ENCODE measurements at regions not wholly inside any gene's neighbourhood (a gene's known extent, or its start where the extent isn't known, plus 50 kb on each side); places are given as distances from the start of the nearest gene placed in this dataset.

GRCh38 chr20:52814371-52814770 lies 157.8 kb upstream of the TSHZ2 start:
- peaks cover 5% of the 10 kb centered on the region for H3K9me3 Mint-ChIP-seq
- H3K27ac Mint-ChIP-seq (ENCODE audit: unreplicated experiment) = no peak overlapping the region
- no peak overlapping the region for H3K4me3 Mint-ChIP-seq
- no peak for DNase-seq (ENCODE audit: low read depth, low spot score)
- peaks cover 3% of the 10 kb centered on the region for H3K27me3 Mint-ChIP-seq (ENCODE audit: low read depth)
- TF ChIP-seq, protein P1, sequence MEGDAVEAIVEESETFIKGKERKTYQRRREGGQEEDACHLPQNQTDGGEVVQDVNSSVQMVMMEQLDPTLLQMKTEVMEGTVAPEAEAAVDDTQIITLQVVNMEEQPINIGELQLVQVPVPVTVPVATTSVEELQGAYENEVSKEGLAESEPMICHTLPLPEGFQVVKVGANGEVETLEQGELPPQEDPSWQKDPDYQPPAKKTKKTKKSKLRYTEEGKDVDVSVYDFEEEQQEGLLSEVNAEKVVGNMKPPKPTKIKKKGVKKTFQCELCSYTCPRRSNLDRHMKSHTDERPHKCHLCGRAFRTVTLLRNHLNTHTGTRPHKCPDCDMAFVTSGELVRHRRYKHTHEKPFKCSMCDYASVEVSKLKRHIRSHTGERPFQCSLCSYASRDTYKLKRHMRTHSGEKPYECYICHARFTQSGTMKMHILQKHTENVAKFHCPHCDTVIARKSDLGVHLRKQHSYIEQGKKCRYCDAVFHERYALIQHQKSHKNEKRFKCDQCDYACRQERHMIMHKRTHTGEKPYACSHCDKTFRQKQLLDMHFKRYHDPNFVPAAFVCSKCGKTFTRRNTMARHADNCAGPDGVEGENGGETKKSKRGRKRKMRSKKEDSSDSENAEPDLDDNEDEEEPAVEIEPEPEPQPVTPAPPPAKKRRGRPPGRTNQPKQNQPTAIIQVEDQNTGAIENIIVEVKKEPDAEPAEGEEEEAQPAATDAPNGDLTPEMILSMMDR (conservative IDR thresholded peaks at IDR 0.05) = no peak
- peaks cover 15% of the 10 kb centered on the region for H3K4me1 Mint-ChIP-seq
- H3K36me3 Mint-ChIP-seq (ENCODE audit: low read depth) = no peaks in the 10 kb centered on the region

DNA sequence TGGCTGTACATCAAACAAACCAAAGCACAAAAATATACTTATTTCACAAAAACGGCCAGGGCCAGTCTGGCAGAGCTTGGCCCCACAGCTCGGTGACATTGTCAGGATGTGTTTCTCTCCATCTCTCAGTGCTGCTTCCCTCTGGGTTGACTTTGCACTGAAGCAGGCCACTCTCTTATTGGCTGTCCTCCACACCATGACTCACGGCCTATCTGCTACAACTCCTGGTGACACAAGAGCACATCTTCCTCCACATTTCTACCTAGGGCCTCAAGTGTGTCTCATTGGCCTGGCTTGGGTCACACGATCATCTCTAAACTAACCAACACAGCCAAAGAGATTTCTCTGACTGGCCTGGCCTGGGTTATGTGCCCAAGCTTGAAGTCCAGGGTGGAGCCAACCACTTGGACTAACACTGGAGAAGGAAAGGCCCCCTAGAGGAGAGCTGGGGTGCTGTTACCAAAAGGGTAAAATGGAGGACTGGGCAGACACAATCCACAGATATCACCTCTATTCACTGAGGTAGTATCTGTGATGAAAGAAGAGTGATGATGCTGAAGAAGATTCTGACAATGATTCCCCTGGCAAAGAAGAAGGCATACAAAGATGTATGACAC lies 159.8 kb upstream of the TSHZ2 start:
- Mint-ChIP-seq H3K4me3 (no peak overlapping the region), H3K27me3 (ENCODE audit: low read depth) (peaks cover 3% of the 10 kb centered on the region), H3K4me1 (peaks cover 15% of the 10 kb centered on the region), H3K36me3 (ENCODE audit: low read depth) (no peaks in the 10 kb centered on the region), H3K27ac (ENCODE audit: unreplicated experiment) (no peak overlapping the region), H3K9me3 (peaks cover 5% of the 10 kb centered on the region)
- no peak for DNase-seq (ENCODE audit: low read depth, low spot score)
- TF ChIP-seq, protein P1 (conservative IDR thresholded peaks at IDR 0.05) = peak; percentile 21

DNA sequence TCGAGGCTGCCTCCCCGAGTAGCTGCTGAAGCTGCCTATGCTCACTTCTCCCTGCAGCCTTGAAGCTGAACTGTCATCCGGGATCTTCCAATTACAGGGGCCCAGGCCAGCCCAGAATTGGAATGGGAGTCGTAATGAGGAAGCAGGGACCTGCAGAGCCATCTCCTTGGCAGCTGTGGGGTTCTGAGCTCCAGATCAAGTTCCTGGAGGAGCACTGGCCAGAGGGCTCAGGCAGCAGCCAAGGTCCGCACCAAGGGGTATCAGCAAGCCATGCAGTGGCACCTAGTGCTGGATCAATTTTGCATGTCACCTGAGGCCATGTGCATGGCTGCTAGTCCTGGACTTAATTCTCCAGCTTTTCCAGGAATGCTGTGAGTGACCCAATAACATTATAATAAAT lies 163.2 kb upstream of the TSHZ2 start:
- DNase-seq (ENCODE audit: low read depth, low spot score) = no peak
- no peak overlapping the region for H3K4me3 Mint-ChIP-seq
- H3K4me1 Mint-ChIP-seq = peaks cover 15% of the 10 kb centered on the region
- TF ChIP-seq, protein P1 (conservative IDR thresholded peaks at IDR 0.05) = no peak
- no peaks in the 10 kb centered on the region for H3K36me3 Mint-ChIP-seq (ENCODE audit: low read depth)
- no peak overlapping the region for H3K27ac Mint-ChIP-seq (ENCODE audit: unreplicated experiment)
- peaks cover 5% of the 10 kb centered on the region for H3K9me3 Mint-ChIP-seq
- peaks cover 3% of the 10 kb centered on the region for H3K27me3 Mint-ChIP-seq (ENCODE audit: low read depth)

DNA sequence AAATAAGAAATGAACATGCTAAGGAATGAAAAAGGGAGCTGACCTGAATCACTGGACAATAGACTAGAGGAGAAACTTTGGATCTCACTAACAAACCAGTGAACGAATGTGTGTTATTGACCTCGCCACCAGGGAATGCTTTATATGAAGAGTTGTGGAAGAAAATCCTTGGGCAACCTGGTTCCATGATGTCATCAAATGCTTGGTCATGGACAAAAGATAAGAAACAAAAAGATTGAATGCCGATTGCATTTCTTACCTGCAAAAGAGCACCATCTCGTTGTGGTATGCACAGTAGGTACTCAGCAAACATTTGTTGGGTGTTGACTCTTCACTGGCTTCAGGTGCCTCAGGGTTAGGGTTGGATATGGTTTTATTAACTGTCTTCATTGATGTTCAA lies 165.2 kb upstream of the TSHZ2 start:
- Mint-ChIP-seq H3K9me3 (no peaks in the 10 kb centered on the region), H3K27ac (ENCODE audit: unreplicated experiment) (no peak overlapping the region), H3K4me3 (no peak overlapping the region), H3K36me3 (ENCODE audit: low read depth) (no peaks in the 10 kb centered on the region), H3K4me1 (peaks cover 8% of the 10 kb centered on the region), H3K27me3 (ENCODE audit: low read depth) (peaks cover 3% of the 10 kb centered on the region)
- TF ChIP-seq, protein P1 (conservative IDR thresholded peaks at IDR 0.05) = no peak
- no peak for DNase-seq (ENCODE audit: low read depth, low spot score)

GRCh38 chr20:52805843-52806242 lies 166.3 kb upstream of the TSHZ2 start:
- Mint-ChIP-seq H3K4me3 (no peak overlapping the region), H3K36me3 (ENCODE audit: low read depth) (no peaks in the 10 kb centered on the region), H3K27me3 (ENCODE audit: low read depth) (no peaks in the 10 kb centered on the region), H3K4me1 (peaks cover 1% of the 10 kb centered on the region), H3K9me3 (no peaks in the 10 kb centered on the region), H3K27ac (ENCODE audit: unreplicated experiment) (no peak overlapping the region)
- DNase-seq (ENCODE audit: low read depth, low spot score) = no peak
- TF ChIP-seq, protein P1 (conservative IDR thresholded peaks at IDR 0.05) = no peak

DNA sequence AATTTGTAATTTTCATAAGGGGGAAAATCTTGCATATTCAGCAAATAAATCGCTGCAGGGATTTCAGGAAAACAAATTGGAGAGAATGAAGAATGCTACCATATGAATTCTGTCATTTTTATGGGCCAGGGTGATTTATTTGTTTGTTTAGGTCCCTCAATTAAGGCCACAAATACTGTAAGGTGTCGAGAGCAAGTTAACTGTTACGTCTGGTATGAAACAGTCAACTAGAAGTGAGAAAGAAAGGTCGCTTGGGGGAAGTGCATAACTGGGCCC lies 166.9 kb upstream of the TSHZ2 start:
- H3K9me3 Mint-ChIP-seq = no peaks in the 10 kb centered on the region
- H3K4me1 Mint-ChIP-seq = no peaks in the 10 kb centered on the region
- DNase-seq (ENCODE audit: low read depth, low spot score) = no peak
- TF ChIP-seq, protein P1 (conservative IDR thresholded peaks at IDR 0.05) = no peak
- H3K27me3 Mint-ChIP-seq (ENCODE audit: low read depth) = no peaks in the 10 kb centered on the region
- H3K27ac Mint-ChIP-seq (ENCODE audit: unreplicated experiment) = no peak overlapping the region
- H3K4me3 Mint-ChIP-seq = no peak overlapping the region
- H3K36me3 Mint-ChIP-seq (ENCODE audit: low read depth) = no peaks in the 10 kb centered on the region

Measured in neural crest cell (in vitro differentiated cells).